Heart right ventricle (tissue), 16 donors: ENCODE measurements at regions not wholly inside any gene's neighbourhood (a gene's known extent, or its start where the extent isn't known, plus 50 kb on each side); places are given as distances from the start of the nearest gene placed in this dataset.

Experiments used
- ATAC-seq, 8 donors: fragments of 200-7000 bp; cut with Tn5 transposase; one replicate each; pipeline ENCODE4 v1.9.1; 2020; ENCODE audit warnings: mild to moderate bottlenecking in 8 of 8, moderate library complexity in 8 of 8, moderate number of reproducible peaks in 1 of 8
- DNase-seq, 2 donors: peaks; one replicate each; pipeline ENCODE4 v3.0.0-alpha.2; 2020
- H3K27ac ChIP-seq, 10 donors: fragments of 200-600 bp; sonication (generic) in 2 of 10; one replicate each; pipeline versions ENCODE4 v1.5.0 to v1.8.0; 2020 to 2022; ENCODE audit warnings: mild to moderate bottlenecking in 3 of 10
- H3K27me3 ChIP-seq, 7 donors: fragments of 200-600 bp; one replicate each; pipeline ENCODE4 v1.8.0; 2021 to 2022; ENCODE audit warnings: mild to moderate bottlenecking in 2 of 7
- H3K36me3 ChIP-seq, 9 donors: fragments of 200-600 bp; sonication (generic) in 1 of 9; one replicate each; pipeline versions ENCODE4 v1.5.0 to v1.8.0; 2020 to 2022; ENCODE audit warnings: mild to moderate bottlenecking in 2 of 9
- H3K4me1 ChIP-seq, 9 donors: fragments of 200-600 bp; sonication (generic) in 1 of 9; one replicate each; pipeline versions ENCODE4 v1.5.0 to v1.8.0; 2020 to 2022; ENCODE audit warnings: mild to moderate bottlenecking in 4 of 9
- H3K4me3 ChIP-seq, 10 donors: fragments of 200-600 bp; sonication (generic) in 2 of 10; one replicate each; pipeline versions ENCODE4 v1.5.0 to v1.8.0; 2020 to 2022; ENCODE audit warnings: mild to moderate bottlenecking in 7 of 10, moderate library complexity in 2 of 10
- H3K9me3 ChIP-seq, 11 donors: fragments of 200-600 bp in 10 of 11; sonication (generic) in 2 of 11; one replicate each; pipeline versions ENCODE4 v1.5.0 to v1.8.0; 2013 to 2022; ENCODE audit warnings: mild to moderate bottlenecking in 2 of 11, control low read depth in 1 of 11, moderate library complexity in 1 of 11
- CTCF ChIP-seq, 9 donors: fragments of 200-600 bp; sonication (generic) in 2 of 9; IDR thresholded peaks; one replicate each; pipeline versions ENCODE4 v1.5.0 to v1.8.0; 2021 to 2022; ENCODE audit warnings: antibody characterized with exemption in 9 of 9, mild to moderate bottlenecking in 5 of 9, moderate library complexity in 1 of 9
- WGBS, 2 donors: extraction: QIAGEN DNeasy Blood & Tissue Kit; methylation state at CpG; one replicate each; pipeline ENCODE4 v1.1.7; 2013; ENCODE audit warnings: inconsistent platforms in 1 of 2; 5-methylcytosine and 5-hydroxymethylcytosine counted together
- intact Hi-C, 10 donors: fragments of 100-400 bp; cut with DNase I; formaldehyde crosslinking; loops; one replicate each; pipeline versions ENCODE4 v1.11.1 to v1.14.2; 2022
- donor health status: Arrhythmogenic right ventricular cardiomyopathy.
- donor health status: ischemic (EF 13 %, LVEDD 7.1; RV severe dilation, severe dysfunction).
- donor health status: healthy with polysubstance abuse.
- donor health status: DM: no; HTN: yes; CAD: no.
- donor health status: DM: no; HTN: no; CAD: no.
- donor health status: ischemic (EF 25% LVEDD 6.9; RV normal size, moderate dysfunction).
- donor health status: ischemic (EF 25% LVEDD 5.7; RV mildly dilated, moderate dysfunction).
- donor health status: healthy.
- donor health status: DM: yes; HTN: yes; CAD: no.
- donor health status: Ischemic cardiomyopathy.
- donor health status: ischemic (EF 35%, LVEDD 5.7; RV mildly dilated, moderate dysfunction).
- donor health status: nonischemic (EF 11% LVEDD 7.7; RV severe dilation, severe dysfunction).
- donor health status: DM: yes; HTN: yes; CAD: no.
- donor health status: PGD.
- donor health status: ischemic (EF 29% LVEDD 5.4; RV normal size, mild dysfunction).
- donor health status: nonischemic (EF 23%, LVEDD 6.1; RV moderate dilation, normal function).

- no peaks in the 10 kb centered on the region for H3K9me3 ChIP-seq
- no peaks in the 10 kb centered on the region for H3K4me1 ChIP-seq
- intact Hi-C loops: no loop called here
- no peaks in the 10 kb centered on the region for H3K36me3 ChIP-seq
- no peak for TF ChIP-seq CTCF (IDR thresholded peaks at IDR 0.05)
- DNase-seq: no peak
- H3K27ac ChIP-seq: no peak overlapping the region
- 83 to 87% methylated on average over 8 of the region's 8 CpGs for WGBS, 2 donors
- H3K4me3 ChIP-seq: no peak overlapping the region
- no peak for ATAC-seq
- peaks cover 0 to 5% (median 0%) of the 10 kb centered on the region in 7 donors for H3K27me3 ChIP-seq
These were observed 1475.8 kb upstream of the TMEM132C start for GRCh38 chr12:126791122-126791521.

GRCh38 chr12:126792411-126792810 lies 1474.6 kb upstream of the TMEM132C start:
- Histone ChIP-seq H3K9me3 (no peaks in the 10 kb centered on the region), H3K4me3 (no peak overlapping the region), H3K36me3 (no peaks in the 10 kb centered on the region), H3K27ac (no peak overlapping the region), H3K27me3 (peaks cover 0 to 3% (median 0%) of the 10 kb centered on the region in 7 donors), H3K4me1 (no peaks in the 10 kb centered on the region)
- intact Hi-C loops: no loop called here
- TF ChIP-seq CTCF (IDR thresholded peaks at IDR 0.05): no peak
- DNase-seq: no peak
- no peak for ATAC-seq
- 81 to 86% methylated on average over 6 of the region's 6 CpGs for WGBS, 2 donors

- H3K4me1 ChIP-seq: no peaks in the 10 kb centered on the region
- no peaks in the 10 kb centered on the region for H3K9me3 ChIP-seq
- TF ChIP-seq CTCF (IDR thresholded peaks at IDR 0.05): no peak
- 70 to 78% methylated on average over 5 of the region's 5 CpGs for WGBS, 2 donors
- intact Hi-C loops: no loop called here
- no peak overlapping the region for H3K4me3 ChIP-seq
- DNase-seq (no peak), ATAC-seq (no peak)
- H3K27ac ChIP-seq: no peak overlapping the region
- no peaks in the 10 kb centered on the region for H3K27me3 ChIP-seq
- H3K36me3 ChIP-seq: no peaks in the 10 kb centered on the region
These were observed 1469.4 kb upstream of the TMEM132C start for GRCh38 chr12:126797525-126797924.

GRCh38 chr12:126798449-126798848 lies 1468.5 kb upstream of the TMEM132C start:
- Histone ChIP-seq H3K27me3 (no peaks in the 10 kb centered on the region), H3K4me3 (no peak overlapping the region), H3K4me1 (no peaks in the 10 kb centered on the region), H3K27ac (no peak overlapping the region), H3K36me3 (no peaks in the 10 kb centered on the region), H3K9me3 (no peaks in the 10 kb centered on the region)
- intact Hi-C loops: no loop called here
- no peak for ATAC-seq
- no peak for DNase-seq
- TF ChIP-seq CTCF (IDR thresholded peaks at IDR 0.05): no peak
- 81 to 83% methylated on average over 5 of the region's 5 CpGs for WGBS, 2 donors
